ENCODE measurements at regions not wholly inside any gene's neighbourhood (a gene's known extent, or its start where the extent isn't known, plus 50 kb on each side); places are given as distances from the start of the nearest gene placed in this dataset.

GRCh38 chr5:171693412-171693811, 92.2 kb upstream of the SMIM23 start:
- Mint-ChIP-seq H3K27ac (no peak overlapping the region), H3K36me3 (no peaks in the 10 kb centered on the region), H3K9me3 (no peaks in the 10 kb centered on the region), H3K4me3 (no peak overlapping the region), H3K27me3 (no peaks in the 10 kb centered on the region), H3K4me1 (no peaks in the 10 kb centered on the region)
- DNase-seq, result no peak

- Mint-ChIP-seq H3K36me3 (no peaks in the 10 kb centered on the region), H3K4me3 (no peak overlapping the region), H3K9me3 (no peaks in the 10 kb centered on the region), H3K27me3 (no peaks in the 10 kb centered on the region), H3K27ac (no peak overlapping the region), H3K4me1 (no peaks in the 10 kb centered on the region)
- DNase-seq, result no peak
These were observed 89.8 kb upstream of the SMIM23 start for GRCh38 chr5:171695804-171696203.

GRCh38 chr5:171697221-171698102, 88.2 kb upstream of the SMIM23 start:
- Mint-ChIP-seq H3K27me3 (no peaks in the 10 kb centered on the region), H3K4me1 (no peaks in the 10 kb centered on the region), H3K27ac (no peak overlapping the region), H3K9me3 (no peaks in the 10 kb centered on the region), H3K4me3 (no peak overlapping the region), H3K36me3 (no peaks in the 10 kb centered on the region)
- no peak for DNase-seq

GRCh38 chr5:171700318-171700912, 85.2 kb upstream of the SMIM23 start:
- no peaks in the 10 kb centered on the region for H3K9me3 Mint-ChIP-seq
- no peaks in the 10 kb centered on the region for H3K4me1 Mint-ChIP-seq
- no peak overlapping the region for H3K27ac Mint-ChIP-seq
- no peak for DNase-seq
- H3K4me3 Mint-ChIP-seq, result no peak overlapping the region
- H3K36me3 Mint-ChIP-seq, result no peaks in the 10 kb centered on the region
- no peaks in the 10 kb centered on the region for H3K27me3 Mint-ChIP-seq

GRCh38 chr5:171701100-171701541, 84.5 kb upstream of the SMIM23 start:
- Mint-ChIP-seq H3K27me3 (no peaks in the 10 kb centered on the region), H3K4me3 (no peak overlapping the region), H3K27ac (no peak overlapping the region), H3K9me3 (no peaks in the 10 kb centered on the region), H3K4me1 (no peaks in the 10 kb centered on the region), H3K36me3 (no peaks in the 10 kb centered on the region)
- DNase-seq, result no peak

- no peaks in the 10 kb centered on the region for H3K36me3 Mint-ChIP-seq
These were observed 83.4 kb upstream of the SMIM23 start for GRCh38 chr5:171702135-171702770.

GRCh38 chr5:171703146-171703545, 82.5 kb upstream of the SMIM23 start:
- Mint-ChIP-seq H3K9me3 (no peaks in the 10 kb centered on the region), H3K4me3 (no peak overlapping the region), H3K27ac (no peak overlapping the region), H3K4me1 (no peaks in the 10 kb centered on the region), H3K36me3 (no peaks in the 10 kb centered on the region), H3K27me3 (no peaks in the 10 kb centered on the region)
- DNase-seq, result no peak

More at GRCh38 chr5:171702135-171702770, 83.4 kb upstream of the SMIM23 start:
- H3K4me1 Mint-ChIP-seq, result no peaks in the 10 kb centered on the region
- no peak for DNase-seq
- no peak overlapping the region for H3K27ac Mint-ChIP-seq
- H3K27me3 Mint-ChIP-seq, result no peaks in the 10 kb centered on the region
- H3K4me3 Mint-ChIP-seq, result no peak overlapping the region
- H3K9me3 Mint-ChIP-seq, result no peaks in the 10 kb centered on the region

- Mint-ChIP-seq H3K27me3 (no peaks in the 10 kb centered on the region), H3K4me1 (no peaks in the 10 kb centered on the region), H3K27ac (no peak overlapping the region), H3K36me3 (no peaks in the 10 kb centered on the region), H3K4me3 (no peak overlapping the region), H3K9me3 (no peaks in the 10 kb centered on the region)
- DNase-seq, result no peak
These were observed 80.6 kb upstream of the SMIM23 start for GRCh38 chr5:171705036-171705435.

GRCh38 chr5:171705830-171706468, 79.7 kb upstream of the SMIM23 start:
- no peaks in the 10 kb centered on the region for H3K36me3 Mint-ChIP-seq
- DNase-seq, result no peak
- H3K9me3 Mint-ChIP-seq, result no peaks in the 10 kb centered on the region
- no peak overlapping the region for H3K4me3 Mint-ChIP-seq
- no peak overlapping the region for H3K27ac Mint-ChIP-seq
- H3K4me1 Mint-ChIP-seq, result no peaks in the 10 kb centered on the region
- no peaks in the 10 kb centered on the region for H3K27me3 Mint-ChIP-seq

GRCh38 chr5:171706736-171707441, 78.7 kb upstream of the SMIM23 start:
- Mint-ChIP-seq H3K27me3 (no peaks in the 10 kb centered on the region), H3K36me3 (no peaks in the 10 kb centered on the region), H3K9me3 (no peaks in the 10 kb centered on the region), H3K27ac (no peak overlapping the region), H3K4me1 (no peaks in the 10 kb centered on the region), H3K4me3 (no peak overlapping the region)
- no peak for DNase-seq

- H3K36me3 Mint-ChIP-seq, result no peaks in the 10 kb centered on the region
- H3K27me3 Mint-ChIP-seq, result no peaks in the 10 kb centered on the region
- H3K27ac Mint-ChIP-seq, result no peak overlapping the region
- H3K9me3 Mint-ChIP-seq, result no peaks in the 10 kb centered on the region
- no peak for DNase-seq
- H3K4me1 Mint-ChIP-seq, result no peaks in the 10 kb centered on the region
- no peak overlapping the region for H3K4me3 Mint-ChIP-seq
These were observed 78.2 kb upstream of the SMIM23 start for GRCh38 chr5:171707442-171707792.

- Mint-ChIP-seq H3K36me3 (no peaks in the 10 kb centered on the region), H3K9me3 (no peaks in the 10 kb centered on the region), H3K4me1 (no peaks in the 10 kb centered on the region), H3K27ac (no peak overlapping the region), H3K27me3 (no peaks in the 10 kb centered on the region), H3K4me3 (no peak overlapping the region)
- DNase-seq, result no peak
These were observed 75.7 kb upstream of the SMIM23 start for GRCh38 chr5:171709930-171710329.

GRCh38 chr5:171710451-171711024, 75.1 kb upstream of the SMIM23 start:
- no peaks in the 10 kb centered on the region for H3K9me3 Mint-ChIP-seq
- no peak for DNase-seq
- no peak overlapping the region for H3K27ac Mint-ChIP-seq
- no peaks in the 10 kb centered on the region for H3K27me3 Mint-ChIP-seq
- no peak overlapping the region for H3K4me3 Mint-ChIP-seq
- no peaks in the 10 kb centered on the region for H3K36me3 Mint-ChIP-seq
- H3K4me1 Mint-ChIP-seq, result no peaks in the 10 kb centered on the region

GRCh38 chr5:171711571-171711970, 74.0 kb upstream of the SMIM23 start:
- Mint-ChIP-seq H3K4me1 (no peaks in the 10 kb centered on the region), H3K27me3 (no peaks in the 10 kb centered on the region), H3K36me3 (no peaks in the 10 kb centered on the region), H3K27ac (no peak overlapping the region), H3K9me3 (no peaks in the 10 kb centered on the region), H3K4me3 (no peak overlapping the region)
- no peak for DNase-seq
